ENCODE measurements at regions not wholly inside any gene's neighbourhood (a gene's known extent, or its start where the extent isn't known, plus 50 kb on each side); places are given as distances from the start of the nearest gene placed in this dataset.
"Not testable (repeated sequence)": the region's sequence is repeated elsewhere in the genome, so short reads cannot be mapped to it uniquely, and the experiment has no call there.

DNA sequence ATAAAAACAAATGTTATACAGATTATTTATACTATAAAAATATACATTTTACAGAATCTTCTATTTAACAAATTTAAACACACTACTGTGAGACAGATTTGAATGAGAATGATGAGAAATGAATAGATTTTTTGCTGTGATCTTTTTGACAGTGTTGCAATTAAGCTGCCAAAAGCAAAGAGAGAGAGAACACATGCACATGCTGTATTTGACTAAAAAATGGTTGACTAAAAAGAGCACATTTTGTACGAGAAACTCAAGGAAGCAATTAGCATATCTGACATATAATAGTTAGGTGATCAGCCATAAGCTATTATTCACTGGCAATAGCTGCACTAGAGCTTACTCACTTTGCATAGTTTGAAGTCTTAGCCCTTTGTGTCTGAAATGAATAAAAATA, 115.8 kb downstream of the SYT10 start:
- DNase-seq = no peak

DNA sequence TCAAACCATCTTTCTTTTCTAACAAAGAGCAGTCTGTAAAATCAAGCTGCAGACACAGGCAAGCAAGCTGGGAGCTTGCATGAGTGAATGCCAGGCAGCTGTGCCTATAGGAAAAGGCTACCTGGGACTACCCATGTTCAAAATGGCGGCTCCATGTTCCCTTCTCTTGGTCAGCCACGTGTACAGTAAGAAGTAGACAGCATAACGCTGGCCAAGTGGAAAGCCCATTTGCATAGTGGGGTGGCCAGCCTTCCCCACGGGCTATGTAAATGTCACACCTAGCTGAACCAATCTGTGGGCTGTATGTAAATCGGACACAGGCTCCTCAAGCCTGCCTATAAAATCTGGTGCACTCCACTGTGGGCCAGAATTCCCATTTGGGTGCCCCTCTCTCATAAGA, 117.1 kb downstream of the SYT10 start:
- DNase-seq = no peak

DNA sequence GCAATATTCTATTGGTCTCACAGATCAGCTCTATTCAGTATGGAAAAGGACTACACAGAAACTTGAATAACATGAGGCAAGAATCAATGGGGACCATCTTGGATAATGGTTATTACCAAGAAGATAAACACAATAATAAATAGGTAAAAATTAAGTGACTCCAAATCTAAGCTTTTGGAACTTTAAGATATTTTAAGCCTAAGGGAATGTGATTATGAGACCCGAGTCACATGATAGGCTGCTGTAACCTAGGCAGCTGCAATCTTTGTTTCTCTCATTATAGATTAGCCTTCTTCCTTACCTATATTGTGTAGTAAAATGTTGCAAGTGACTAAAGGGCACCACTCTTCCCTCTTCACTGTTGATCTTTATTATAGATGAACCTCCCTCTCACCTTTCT, 121.9 kb downstream of the SYT10 start:
- no peak for DNase-seq

DNA sequence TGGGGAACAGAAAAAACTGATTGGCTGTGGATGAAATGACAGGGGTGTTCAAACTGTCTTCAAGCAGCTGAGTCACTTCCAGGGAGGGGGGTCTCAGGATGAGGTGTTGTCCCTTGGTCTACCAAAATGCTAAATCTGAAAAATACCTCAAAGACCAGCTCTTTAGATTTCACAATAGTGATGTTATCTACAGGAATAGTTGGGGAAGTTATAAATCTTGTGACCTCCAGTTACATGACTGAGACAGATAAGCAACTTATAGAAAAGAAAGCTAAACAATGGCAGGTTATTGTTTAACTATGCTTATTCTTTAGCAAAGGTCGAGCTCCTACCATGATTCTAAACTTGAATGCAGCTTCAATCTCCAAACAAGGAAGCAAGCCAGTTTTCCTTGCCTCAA, 125.4 kb downstream of the SYT10 start:
- DNase-seq = no peak

DNA sequence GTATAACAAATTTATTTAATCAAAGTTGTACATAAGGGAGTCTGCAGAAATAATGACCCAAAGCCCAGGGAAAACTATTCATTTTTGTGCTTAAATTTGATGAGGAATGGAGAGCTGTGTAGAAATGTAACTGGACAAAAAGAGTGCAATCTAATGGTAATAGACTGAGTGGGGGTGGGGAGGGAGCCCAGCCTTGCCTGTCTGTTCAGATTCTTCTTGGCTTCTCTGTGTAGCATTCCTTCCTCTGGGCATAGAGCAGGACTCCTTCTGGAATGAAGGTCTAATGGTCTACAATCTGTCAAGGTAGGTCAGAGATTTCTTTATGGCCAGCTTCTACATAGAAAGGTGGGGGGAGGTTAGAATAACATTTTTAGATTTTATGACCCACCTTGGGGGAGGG, 126.1 kb downstream of the SYT10 start:
- no peak for DNase-seq

DNA sequence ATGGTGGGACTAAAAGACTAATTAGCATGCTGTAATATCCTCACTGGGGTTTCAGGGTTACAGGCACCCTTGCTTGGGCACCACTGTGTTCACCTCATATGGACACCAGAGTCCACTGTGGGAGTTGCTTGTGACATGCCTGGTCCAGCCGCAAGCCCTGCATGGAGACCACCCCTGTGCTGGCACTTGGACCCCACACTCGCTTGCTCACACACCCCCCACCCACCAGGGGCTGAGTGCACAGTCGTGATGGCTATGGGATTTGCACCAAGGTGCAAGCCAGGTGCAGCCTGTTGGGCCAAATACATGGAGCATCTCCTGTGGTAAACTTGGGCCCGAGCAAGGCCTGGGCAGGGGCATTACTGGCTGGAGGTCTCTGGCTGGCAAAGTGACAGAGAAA, 129.1 kb downstream of the SYT10 start:
- DNase-seq = no peak

DNA sequence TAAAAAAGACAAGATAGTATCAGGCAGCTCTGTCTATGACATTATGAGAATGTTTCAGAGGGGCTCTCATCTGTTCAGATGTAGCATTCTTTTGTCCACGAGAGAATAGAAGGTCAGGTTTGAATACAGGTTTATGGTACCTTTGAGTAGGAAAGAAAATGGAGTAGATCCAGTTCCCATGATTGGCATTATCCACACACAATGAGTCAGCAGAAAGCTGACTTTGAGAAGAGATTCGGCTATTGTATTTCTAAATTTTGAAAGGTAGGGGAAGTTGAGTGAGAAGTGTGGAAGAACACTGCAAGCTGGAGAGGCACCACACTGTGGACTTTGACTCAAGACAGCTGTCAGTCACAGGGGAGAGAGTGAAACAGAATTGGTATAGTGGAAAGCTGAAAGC, 135.4 kb downstream of the SYT10 start:
- DNase-seq = no peak

DNA sequence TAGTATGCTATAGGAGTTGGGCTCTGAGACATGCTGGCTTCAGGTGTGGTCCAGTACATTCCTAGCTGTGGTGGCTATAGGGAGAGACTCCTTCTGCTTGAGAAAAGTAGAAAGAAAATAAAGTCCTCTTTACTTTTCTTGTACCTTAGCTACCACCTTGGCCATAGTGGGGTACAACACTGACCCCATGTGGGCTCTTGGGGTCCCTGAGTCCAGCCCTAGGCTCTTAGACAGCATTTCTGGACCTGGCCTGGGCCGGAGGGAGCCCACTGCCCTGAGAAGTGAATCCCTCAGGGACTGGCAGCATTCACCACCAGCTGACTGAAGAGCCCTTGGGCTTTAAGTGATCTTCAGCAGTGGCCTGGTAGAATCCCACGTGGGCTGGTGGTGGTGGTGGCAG, 143.1 kb downstream of the SYT10 start:
- no peak for DNase-seq

DNA sequence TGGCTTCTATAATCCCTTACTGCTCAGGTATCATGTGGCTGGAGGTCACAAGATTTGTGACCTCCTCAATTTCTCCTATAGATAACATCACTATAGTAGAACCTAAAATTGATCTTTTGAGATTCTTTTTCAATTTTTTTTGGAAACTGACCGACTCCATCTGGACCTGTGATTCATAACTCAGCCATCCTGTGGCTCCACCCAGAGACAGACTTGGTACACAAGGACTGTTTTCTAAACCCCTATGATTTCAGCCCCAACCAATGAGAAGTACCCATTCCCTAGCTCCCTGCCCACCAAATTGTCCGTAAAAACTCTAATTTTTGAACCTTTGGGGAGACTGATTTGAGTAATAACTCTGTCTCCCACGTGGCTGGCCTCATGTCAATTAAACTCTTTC, 148.9 kb downstream of the SYT10 start:
- no peak for DNase-seq

DNA sequence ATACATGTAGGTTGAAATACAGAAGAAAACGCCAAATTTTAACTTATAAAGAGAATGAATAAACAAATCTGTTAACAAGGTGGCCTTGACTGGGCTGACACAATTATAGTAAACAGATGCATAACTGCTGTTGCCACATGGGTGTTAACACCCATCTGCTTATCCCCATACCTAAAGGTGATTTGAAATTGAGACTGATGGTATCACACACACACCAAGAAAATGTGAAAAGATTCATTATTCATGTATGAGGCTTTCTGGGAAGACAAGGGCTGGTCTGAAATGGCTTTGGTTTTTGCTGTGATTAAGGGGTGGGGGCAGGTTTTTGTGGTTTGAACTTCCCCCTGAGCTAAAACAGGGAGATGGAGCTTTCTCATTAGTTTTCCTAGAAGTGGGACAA, 156.6 kb downstream of the SYT10 start:
- no peak for DNase-seq

DNA sequence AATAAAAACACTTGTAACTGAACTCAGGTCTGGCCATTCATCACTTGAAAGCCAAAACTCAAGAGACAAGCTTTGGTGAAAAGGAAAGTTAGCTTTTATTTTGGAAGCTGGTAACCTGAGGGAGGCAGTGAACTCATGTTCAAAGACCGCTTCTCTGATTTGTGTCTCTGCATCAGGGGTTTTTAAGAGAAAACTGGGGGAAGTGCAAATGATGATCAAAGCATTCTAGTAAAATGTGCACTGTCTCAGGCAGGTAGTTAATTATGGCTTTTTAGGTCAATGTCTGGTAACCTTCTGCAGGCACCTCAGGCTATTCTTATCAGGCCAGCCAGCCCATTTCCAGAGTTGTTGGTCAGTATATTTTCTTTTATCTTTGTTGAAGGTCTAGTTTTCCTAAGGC, 162.2 kb downstream of the SYT10 start:
- DNase-seq = no peak

DNA sequence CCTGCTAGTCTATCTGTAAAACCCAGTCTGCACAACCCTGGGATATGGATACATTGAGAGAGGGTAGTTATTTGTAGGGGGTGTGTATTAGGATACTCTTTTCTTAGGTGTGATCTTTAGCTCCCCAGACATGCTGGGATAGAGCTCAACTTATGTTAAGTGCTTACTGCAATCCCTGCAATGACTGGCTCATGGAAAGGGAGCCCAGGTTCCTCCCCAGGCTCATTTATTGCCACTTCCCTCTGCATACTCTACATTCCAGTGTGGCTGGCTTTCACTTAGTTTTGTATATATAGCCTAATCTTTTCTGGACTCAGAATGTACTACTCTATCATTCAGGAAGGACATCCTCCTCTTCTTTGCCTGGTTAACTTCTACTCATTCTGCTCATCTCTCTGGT, 172.0 kb downstream of the SYT10 start:
- DNase-seq = no peak

DNA sequence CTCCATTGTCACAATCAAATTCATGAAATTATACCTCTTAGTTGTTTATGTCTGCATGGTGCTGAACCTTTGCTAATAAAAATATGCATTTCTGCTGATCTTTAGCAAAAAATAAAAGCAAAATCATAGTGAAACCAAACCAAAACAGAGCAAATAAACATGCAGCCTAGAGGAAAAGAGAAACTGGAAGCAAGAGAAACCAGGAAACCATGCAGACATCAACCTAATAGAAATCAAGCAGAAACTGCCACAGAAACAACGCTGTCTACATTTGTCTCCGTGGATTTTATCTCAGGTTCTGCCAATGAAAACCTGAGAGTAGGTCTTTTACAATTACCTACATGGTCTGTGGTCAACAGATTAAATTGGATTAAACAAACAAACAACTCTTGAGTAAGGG, 173.7 kb downstream of the SYT10 start:
- no peak for DNase-seq

DNA sequence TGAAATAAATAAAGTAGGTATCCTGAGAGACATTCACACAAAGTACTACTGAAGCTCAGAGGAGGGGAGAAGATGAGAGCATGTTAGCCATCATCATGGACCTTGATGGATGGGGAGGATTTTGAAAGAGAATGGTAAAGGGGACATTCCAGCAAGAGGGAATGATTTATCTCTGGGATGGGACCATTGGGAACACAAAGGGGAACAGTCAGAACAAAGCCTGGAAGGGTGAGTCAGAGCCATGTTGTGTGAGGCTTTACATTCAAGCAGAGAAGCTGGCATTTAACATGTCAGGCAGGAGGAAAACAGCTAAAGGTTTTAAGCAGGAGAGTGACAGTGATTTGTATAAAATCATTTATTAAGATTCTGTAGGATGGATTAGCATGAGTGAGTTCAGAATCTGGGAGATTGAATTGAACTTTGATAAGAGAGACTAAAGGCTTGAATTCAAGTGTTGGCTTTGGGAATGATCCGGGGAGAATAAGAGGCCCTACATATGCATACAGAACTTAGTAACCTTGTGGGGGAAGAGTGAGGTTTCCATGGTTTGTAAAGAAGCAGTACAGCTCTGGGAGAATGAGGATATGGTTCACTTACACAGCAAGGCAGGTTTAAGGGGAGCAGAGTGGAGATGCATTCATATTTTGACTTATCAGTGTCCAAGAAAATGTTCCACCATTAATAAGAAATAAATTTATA, 174.4 kb downstream of the SYT10 start:
- DNase-seq = no peak

DNA sequence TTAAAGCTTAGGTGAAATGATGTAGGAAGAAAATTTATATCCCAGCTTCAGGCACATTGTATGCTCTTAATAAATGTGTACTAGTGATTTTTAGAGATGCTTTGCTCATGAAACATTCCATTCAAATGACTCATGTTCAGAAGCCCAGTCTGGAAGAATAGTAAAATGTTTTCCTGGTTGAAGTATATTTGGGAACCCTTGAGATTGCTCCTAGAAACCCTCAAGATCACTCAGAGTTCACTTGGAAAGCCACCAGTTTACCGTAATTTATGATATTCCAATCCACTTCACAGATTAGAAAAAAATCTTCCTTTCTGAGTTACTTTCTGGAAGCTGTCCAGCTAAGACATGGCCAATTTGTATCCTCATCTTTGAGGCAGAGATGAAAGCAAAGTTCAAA, 186.4 kb downstream of the SYT10 start:
- DNase-seq = peak; percentile 25

DNA sequence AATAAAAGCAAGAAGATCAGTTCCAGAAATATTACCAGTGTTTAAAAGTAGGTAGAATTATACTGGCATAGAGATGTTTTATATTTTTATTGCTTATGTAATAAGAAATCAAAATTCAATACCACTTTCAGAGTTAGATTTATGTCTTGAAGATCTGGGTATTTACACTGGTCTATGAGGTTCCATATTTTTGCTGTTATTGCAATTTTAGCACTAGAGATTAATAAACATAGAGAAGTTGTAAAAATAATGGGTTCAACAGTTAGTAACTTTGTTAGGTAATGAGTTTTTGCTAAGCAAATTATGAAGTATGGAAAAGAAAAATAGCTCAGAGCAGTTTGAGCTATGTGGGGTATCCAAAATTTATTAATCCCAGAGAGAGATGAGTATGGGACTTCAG, 188.1 kb downstream of the SYT10 start:
- no peak for DNase-seq

DNA sequence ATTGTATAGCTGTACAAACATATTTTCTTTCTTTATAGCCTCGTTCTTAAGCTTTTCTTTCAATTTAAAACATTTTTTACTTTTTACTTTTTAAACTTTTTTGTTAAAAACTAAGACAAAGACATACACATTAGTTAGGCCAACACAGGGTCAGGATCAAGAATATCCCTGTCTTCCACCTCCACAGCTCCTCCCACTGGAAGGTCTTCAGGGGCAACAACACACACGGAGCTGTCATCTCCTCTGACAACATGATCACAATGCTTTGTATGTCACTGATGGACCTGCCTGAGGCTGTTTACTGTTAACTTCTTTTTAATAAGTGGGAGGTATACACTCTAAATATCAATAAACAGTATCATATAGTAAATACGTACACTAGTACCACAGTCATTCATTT, 191.3 kb downstream of the SYT10 start:
- DNase-seq = no peak

DNA sequence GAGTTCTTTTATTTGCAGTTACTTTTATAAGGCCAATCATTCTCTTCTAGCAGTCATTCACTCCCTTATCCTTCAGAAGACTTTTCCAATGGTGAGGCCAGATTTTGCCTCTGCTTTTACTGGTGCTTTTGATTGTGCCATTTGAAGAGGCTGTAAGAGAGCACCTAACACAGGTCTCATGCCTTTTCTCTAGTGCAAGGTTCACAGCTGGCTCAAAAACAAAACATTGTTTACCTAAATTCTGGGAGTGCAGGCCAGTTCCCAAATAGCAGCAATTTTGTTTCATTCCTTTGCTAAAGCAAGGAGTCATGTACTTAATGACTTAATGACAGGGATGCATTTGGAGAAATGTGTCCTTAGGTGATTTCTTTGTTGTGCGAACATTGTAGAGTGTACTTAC, 192.0 kb downstream of the SYT10 start:
- DNase-seq = no peak

DNA sequence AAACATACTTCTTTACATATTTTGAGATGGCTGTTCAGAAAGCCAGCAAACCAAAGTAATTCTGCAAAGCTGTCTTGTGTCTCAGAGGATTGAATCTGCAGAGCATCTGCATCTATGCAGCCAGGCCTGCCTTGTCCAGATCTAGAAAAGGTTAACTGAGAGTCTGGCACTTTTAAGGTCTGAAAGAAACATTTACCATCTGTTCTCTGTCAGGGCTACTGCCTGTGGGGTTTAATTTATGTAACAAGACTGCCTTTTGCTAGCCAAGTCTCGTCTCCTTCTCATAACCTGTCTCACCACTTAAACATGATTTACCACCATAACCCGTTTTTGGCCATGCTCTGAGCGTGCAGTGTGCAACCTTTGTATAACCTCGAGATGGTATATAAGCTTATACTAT, 194.2 kb downstream of the SYT10 start:
- DNase-seq = no peak

DNA sequence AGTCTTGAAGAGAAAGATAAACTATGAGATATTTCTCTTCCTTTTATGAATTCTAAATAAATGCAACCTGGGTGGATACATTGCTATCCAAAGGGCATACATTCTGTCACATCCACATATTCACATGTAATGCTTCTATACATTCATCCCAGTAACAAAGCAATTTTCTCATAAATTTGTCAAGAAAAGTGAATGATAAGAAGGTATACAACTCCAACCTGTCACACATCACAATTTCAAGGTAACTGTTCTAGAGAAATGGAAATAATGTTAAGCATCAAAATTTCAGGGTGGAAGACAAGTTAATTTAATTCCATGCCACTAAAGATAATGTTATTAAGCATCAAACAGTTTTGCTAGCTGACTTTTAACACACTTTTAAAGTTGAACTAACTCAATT, 212.9 kb downstream of the SYT10 start:
- no peak for DNase-seq

DNA sequence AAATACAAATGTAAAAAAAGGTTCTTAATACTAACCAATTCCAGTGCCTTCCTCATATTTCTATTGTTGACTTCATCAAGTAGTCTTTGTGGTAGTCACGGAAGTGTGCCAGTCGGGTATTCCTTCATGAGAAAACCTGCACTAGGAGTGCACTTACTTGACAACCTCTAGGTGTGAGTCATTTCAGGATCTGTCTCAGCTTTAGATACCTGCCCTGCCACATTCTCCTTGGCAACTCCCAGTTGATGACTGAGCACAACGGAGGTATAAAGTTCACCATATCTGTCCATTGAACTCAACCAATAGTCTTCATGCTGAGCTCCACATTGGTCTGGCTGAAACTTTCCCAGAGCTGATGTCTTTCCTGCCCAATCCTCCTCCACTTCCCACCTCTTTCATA, 215.7 kb downstream of the SYT10 start:
- DNase-seq = no peak

DNA sequence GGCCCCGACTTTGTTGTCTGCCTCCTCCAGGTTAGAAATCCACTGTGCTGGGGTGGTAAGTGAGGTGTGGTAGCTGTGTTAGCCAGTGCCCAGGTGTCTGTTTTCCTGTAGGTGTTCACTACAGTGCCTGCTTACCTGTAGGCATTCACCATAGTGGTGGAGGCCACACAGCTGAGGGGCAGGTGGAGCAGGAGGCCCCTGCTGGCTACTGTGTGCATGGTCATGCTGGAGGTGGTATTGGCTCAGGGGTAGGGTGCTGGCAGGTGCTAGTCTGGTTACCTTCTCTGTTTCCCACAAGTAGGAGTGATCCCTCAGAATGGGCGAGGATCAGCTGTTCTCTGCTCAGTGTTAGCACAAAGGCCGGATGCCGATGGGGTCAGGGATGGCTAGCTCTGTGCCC, 217.3 kb downstream of the SYT10 start:
- DNase-seq = no peak

DNA sequence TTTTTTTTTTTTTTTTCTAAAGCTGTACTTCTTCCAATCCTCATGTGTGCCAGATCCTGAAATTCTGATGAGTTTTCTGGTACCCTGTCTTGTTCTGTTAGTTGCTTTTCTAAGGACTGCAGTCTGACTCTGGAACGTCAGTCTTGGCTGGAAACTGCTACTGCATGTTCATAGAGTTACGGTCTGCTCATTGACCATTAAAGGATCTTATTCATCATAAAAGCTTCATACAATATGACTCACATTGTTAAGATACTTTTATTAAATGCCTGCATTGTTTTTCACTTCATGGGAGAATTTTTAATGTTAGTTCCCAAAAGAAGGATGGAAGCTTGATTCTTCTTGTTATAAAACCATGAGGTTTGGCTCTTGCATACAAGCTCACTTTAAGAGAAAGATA, 233.6 kb downstream of the SYT10 start:
- DNase-seq = no peak

DNA sequence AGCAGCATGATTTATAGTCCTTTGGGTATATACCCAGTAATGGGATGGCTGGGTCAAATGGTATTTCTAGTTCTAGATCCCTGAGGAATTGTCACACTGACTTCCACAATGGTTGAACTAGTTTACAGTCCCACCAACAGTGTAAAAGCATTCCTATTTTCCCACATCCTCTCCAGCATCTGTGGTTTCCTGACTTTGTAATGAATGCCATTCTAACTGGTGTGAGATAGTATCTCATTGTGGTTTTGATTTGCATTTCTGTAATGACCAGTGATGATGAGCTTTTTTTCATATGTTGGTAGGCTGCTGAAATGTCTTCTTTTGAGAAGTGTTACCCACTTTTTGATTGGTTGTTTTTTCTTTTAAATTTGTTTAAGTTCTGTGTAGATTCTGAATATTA, 245.2 kb downstream of the SYT10 start:
- DNase-seq = not testable (repeated sequence)

DNA sequence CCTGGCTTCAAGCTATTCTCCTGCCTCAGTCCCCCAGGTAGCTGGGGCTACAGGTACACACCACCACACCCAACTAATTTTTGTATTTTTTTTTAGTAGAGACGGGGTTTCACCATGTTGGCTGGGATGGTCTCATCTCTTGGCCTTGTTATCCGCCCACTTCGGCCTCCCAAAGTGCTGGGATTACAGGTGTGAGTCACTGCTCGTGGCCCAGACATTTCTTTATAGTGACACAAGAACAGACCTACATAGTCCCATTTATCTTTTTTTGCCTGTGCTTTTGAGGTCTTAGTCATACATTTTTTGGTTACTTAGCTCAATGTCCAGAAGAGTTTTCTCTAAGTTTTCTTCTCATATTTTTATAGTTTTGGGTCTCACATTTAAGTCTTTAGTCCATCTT, 247.4 kb downstream of the SYT10 start:
- no peak for DNase-seq
